ENCODE measurements at regions not wholly inside any gene's neighbourhood (a gene's known extent, or its start where the extent isn't known, plus 50 kb on each side); places are given as distances from the start of the nearest gene placed in this dataset.

GRCh38 chr20:11333634-11334033 is 584.1 kb upstream of the BTBD3 start:
- H2AFZ ChIP-seq (ENCODE audit: low read length), result no peak overlapping the region
- H3F3A ChIP-seq (ENCODE audit: insufficient read depth, low read length), result no peaks in the 10 kb centered on the region
- H3K79me2 ChIP-seq (ENCODE audit: low read length), result no peaks in the 10 kb centered on the region
- TF ChIP-seq EZH2phosphoT487 (IDR thresholded peaks at IDR 0.05; ENCODE audit: low read length), result no peak
- TF ChIP-seq, protein P1, sequence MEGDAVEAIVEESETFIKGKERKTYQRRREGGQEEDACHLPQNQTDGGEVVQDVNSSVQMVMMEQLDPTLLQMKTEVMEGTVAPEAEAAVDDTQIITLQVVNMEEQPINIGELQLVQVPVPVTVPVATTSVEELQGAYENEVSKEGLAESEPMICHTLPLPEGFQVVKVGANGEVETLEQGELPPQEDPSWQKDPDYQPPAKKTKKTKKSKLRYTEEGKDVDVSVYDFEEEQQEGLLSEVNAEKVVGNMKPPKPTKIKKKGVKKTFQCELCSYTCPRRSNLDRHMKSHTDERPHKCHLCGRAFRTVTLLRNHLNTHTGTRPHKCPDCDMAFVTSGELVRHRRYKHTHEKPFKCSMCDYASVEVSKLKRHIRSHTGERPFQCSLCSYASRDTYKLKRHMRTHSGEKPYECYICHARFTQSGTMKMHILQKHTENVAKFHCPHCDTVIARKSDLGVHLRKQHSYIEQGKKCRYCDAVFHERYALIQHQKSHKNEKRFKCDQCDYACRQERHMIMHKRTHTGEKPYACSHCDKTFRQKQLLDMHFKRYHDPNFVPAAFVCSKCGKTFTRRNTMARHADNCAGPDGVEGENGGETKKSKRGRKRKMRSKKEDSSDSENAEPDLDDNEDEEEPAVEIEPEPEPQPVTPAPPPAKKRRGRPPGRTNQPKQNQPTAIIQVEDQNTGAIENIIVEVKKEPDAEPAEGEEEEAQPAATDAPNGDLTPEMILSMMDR (IDR thresholded peaks at IDR 0.05; ENCODE audit: low read length), result no peak
- no peak for TF ChIP-seq EZH2 (optimal IDR thresholded peaks at IDR 0.05; ENCODE audit: low read depth, low read length)
- H3K9me2 ChIP-seq (replicated peaks; ENCODE audit: insufficient read depth, low read length), result no peaks in the 10 kb centered on the region
- H3K27me3 ChIP-seq (replicated peaks; ENCODE audit: insufficient read depth, low read length), result no peaks in the 10 kb centered on the region
- H3K36me3 ChIP-seq (replicated peaks; ENCODE audit: insufficient read depth, low read length), result no peaks in the 10 kb centered on the region
- no peak overlapping the region for H3K9ac ChIP-seq (ENCODE audit: low read length)
- H3K4me1 ChIP-seq (ENCODE audit: low read length), result no peaks in the 10 kb centered on the region
- no peaks in the 10 kb centered on the region for H3K9me3 ChIP-seq (replicated peaks; ENCODE audit: insufficient read depth, low read length)
- no peak overlapping the region for H3K4me3 ChIP-seq (ENCODE audit: low read length)
- no peak for DNase-seq
- no peaks in the 10 kb centered on the region for H4K20me1 ChIP-seq (ENCODE audit: insufficient read depth, low read length)
- H3K27ac ChIP-seq (ENCODE audit: low read length), result no peak overlapping the region
- H3K4me2 ChIP-seq (ENCODE audit: low read depth, low read length), result no peak overlapping the region

DNA sequence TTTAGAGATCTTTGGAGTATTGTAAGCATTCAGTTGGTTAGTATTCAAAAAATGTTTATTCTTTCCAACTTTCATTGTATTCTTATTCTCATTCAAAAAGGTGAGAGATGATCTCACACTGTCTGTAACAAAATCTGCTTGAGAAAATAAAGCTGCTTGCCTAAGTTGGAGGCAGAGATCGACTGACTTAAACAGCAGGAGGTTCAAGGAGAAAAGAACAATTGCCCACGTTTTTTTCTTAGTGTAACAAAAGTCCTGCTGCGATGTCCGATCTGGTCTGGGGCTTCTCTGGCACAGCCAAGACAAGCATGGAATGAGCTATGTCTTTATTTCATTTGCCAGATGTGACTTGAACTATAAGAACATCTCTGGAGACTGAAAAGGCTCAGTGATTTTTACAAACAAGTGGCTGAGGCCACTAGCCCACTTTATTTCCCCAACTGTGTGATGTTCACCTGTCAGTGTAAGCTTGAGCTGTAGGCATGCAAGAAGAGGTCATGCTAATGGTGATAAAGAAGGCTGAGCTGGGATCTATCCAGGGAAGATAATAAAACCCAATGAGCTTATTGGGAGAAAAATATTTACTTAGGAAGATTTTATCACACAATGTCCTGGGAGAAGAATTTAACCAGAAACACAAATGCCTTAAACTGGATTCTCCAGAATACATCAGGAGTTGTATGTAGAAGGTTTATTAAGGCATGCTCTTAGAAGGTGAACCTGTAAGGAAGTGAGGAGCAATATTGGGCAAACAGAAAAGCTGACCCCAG is 580.1 kb upstream of the BTBD3 start:
- Histone ChIP-seq H3K4me1 (ENCODE audit: low read length) (no peaks in the 10 kb centered on the region), H3K36me3 (replicated peaks; ENCODE audit: insufficient read depth, low read length) (no peaks in the 10 kb centered on the region), H3K9ac (ENCODE audit: low read length) (no peak overlapping the region), H3K9me3 (replicated peaks; ENCODE audit: insufficient read depth, low read length) (no peaks in the 10 kb centered on the region), H3K4me3 (ENCODE audit: low read length) (no peak overlapping the region), H3K27ac (ENCODE audit: low read length) (no peak overlapping the region), H4K20me1 (ENCODE audit: insufficient read depth, low read length) (no peaks in the 10 kb centered on the region), H2AFZ (ENCODE audit: low read length) (no peak overlapping the region), H3K4me2 (ENCODE audit: low read depth, low read length) (no peak overlapping the region), H3F3A (ENCODE audit: insufficient read depth, low read length) (no peaks in the 10 kb centered on the region), H3K79me2 (ENCODE audit: low read length) (no peaks in the 10 kb centered on the region), H3K9me2 (replicated peaks; ENCODE audit: insufficient read depth, low read length) (no peaks in the 10 kb centered on the region), H3K27me3 (replicated peaks; ENCODE audit: insufficient read depth, low read length) (no peaks in the 10 kb centered on the region)
- DNase-seq, result no peak
- TF ChIP-seq, protein P1 (IDR thresholded peaks at IDR 0.05; ENCODE audit: low read length), result no peak
- TF ChIP-seq EZH2phosphoT487 (IDR thresholded peaks at IDR 0.05; ENCODE audit: low read length) (no peak), EZH2 (optimal IDR thresholded peaks at IDR 0.05; ENCODE audit: low read depth, low read length) (no peak)

DNA sequence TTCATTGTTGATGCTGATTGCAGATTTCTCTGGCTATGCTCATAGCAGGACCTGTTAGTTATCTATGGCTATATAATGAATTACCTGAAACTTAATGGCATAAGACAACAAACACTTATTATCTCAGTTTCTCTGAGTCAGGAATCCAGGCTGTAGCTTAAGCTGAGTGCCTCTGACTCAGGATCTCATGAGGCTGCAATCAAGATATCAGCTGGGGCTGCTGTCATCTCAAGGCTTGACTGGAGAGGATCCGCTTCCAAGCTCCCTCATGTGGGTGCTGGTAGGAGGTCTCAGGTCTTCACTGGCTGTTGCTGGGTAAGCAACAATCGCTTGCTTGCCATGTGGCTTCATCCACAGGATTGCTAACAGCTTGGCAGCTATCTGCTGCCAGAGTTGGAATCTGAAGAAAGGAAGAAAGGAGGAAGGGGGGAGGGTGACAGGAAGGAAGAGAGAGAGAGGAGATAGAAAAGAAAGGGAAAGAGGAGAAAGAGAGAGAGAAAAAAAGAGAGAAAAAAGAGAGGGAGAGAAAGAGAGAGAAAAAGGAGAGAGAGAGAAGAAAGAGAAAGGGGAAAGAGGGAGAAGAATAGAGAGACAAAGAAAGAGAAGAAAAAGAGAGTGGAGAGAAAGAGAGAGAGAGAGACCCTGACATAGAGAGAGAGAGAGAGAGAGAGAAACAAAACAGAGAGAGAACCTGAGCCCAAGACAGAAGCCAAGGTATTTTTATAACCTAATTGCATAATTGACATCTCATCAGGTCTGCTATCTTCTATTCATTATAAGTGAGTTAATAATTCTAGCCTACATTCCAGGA is 579.0 kb upstream of the BTBD3 start:
- Histone ChIP-seq H3K4me2 (ENCODE audit: low read depth, low read length) (no peak overlapping the region), H3K79me2 (ENCODE audit: low read length) (no peaks in the 10 kb centered on the region), H3K9me3 (replicated peaks; ENCODE audit: insufficient read depth, low read length) (no peaks in the 10 kb centered on the region), H4K20me1 (ENCODE audit: insufficient read depth, low read length) (no peaks in the 10 kb centered on the region), H3K27ac (ENCODE audit: low read length) (no peak overlapping the region), H3K9me2 (replicated peaks; ENCODE audit: insufficient read depth, low read length) (no peaks in the 10 kb centered on the region), H3K4me1 (ENCODE audit: low read length) (no peaks in the 10 kb centered on the region), H3K9ac (ENCODE audit: low read length) (no peak overlapping the region), H3K36me3 (replicated peaks; ENCODE audit: insufficient read depth, low read length) (no peaks in the 10 kb centered on the region), H2AFZ (ENCODE audit: low read length) (no peak overlapping the region), H3K27me3 (replicated peaks; ENCODE audit: insufficient read depth, low read length) (no peaks in the 10 kb centered on the region), H3K4me3 (ENCODE audit: low read length) (no peak overlapping the region), H3F3A (ENCODE audit: insufficient read depth, low read length) (no peaks in the 10 kb centered on the region)
- DNase-seq, result no peak
- TF ChIP-seq EZH2 (optimal IDR thresholded peaks at IDR 0.05; ENCODE audit: low read depth, low read length) (no peak), EZH2phosphoT487 (IDR thresholded peaks at IDR 0.05; ENCODE audit: low read length) (no peak)
- TF ChIP-seq, protein P1 (IDR thresholded peaks at IDR 0.05; ENCODE audit: low read length), result no peak
